ENCODE measurements at regions not wholly inside any gene's neighbourhood (a gene's known extent, or its start where the extent isn't known, plus 50 kb on each side); places are given as distances from the start of the nearest gene placed in this dataset.

- no peaks in the 10 kb centered on the region for H3K9me3 ChIP-seq
- peak; percentile 78 to 93 (median 86) for ATAC-seq
These were observed 79.7 kb upstream of the MBOAT1 start for GRCh38 chr6:20291764-20292580.

GRCh38 chr6:20292905-20293304 is 80.6 kb upstream of the MBOAT1 start:
- intact Hi-C loops (cut with DNase I), result loop anchor here in 8 of 10 donors (5.0 to 10.0 kb wide), 7 partner anchors 102 to 234 kb away; partner anchors contain the start of gene E2F3 (in 3 of the 8)
- no peaks in the 10 kb centered on the region for H3K27me3 ChIP-seq
- H3K4me3 ChIP-seq, result no peak overlapping the region
- H3K4me1 ChIP-seq, result peaks cover 0 to 9% (median 3%) of the 10 kb centered on the region in 9 donors
- WGBS, 2 donors, result 88 to 92% methylated on average over 2 of the region's 2 CpGs
- DNase-seq (no peak), ATAC-seq (no peak)
- H3K36me3 ChIP-seq, result no peaks in the 10 kb centered on the region
- no peaks in the 10 kb centered on the region for H3K9me3 ChIP-seq
- no peak overlapping the region for H3K27ac ChIP-seq
- TF ChIP-seq CTCF (IDR thresholded peaks at IDR 0.05), result no peak

More at GRCh38 chr6:20291764-20292580, 79.7 kb upstream of the MBOAT1 start:
- 19% methylated on average over 10 of the region's 10 CpGs for WGBS, 2 donors
- DNase-seq, result peak; percentile 24 to 80
- Histone ChIP-seq H3K27me3 (no peaks in the 10 kb centered on the region), H3K4me1 (peaks cover 0 to 9% (median 3%) of the 10 kb centered on the region in 9 donors), H3K27ac (no peak overlapping the region), H3K36me3 (no peaks in the 10 kb centered on the region), H3K4me3 (no peak overlapping the region)
- peak; percentile 81 to 96 (median 93) for TF ChIP-seq CTCF (IDR thresholded peaks at IDR 0.05)
- intact Hi-C loops (cut with DNase I), result loop anchor here (1.0 to 10.0 kb wide), 11 partner anchors 103 to 241 kb away; partner anchors contain the start of gene E2F3 (in 3 of the 10)

- ATAC-seq, result no peak
- Histone ChIP-seq H3K27ac (no peak overlapping the region), H3K27me3 (no peaks in the 10 kb centered on the region), H3K4me1 (no peaks in the 10 kb centered on the region), H3K4me3 (no peak overlapping the region), H3K36me3 (no peaks in the 10 kb centered on the region), H3K9me3 (no peaks in the 10 kb centered on the region)
- no peak for DNase-seq
- intact Hi-C loops (cut with DNase I), result no loop called here
- WGBS, 2 donors, result 96 to 97% methylated on average over 29 of the region's 29 CpGs
- TF ChIP-seq CTCF (IDR thresholded peaks at IDR 0.05), result no peak
These were observed 89.0 kb upstream of the MBOAT1 start for GRCh38 chr6:20301256-20301655.

- intact Hi-C loops (cut with DNase I), result no loop called here
- Histone ChIP-seq H3K4me1 (no peaks in the 10 kb centered on the region), H3K36me3 (no peaks in the 10 kb centered on the region), H3K27me3 (no peaks in the 10 kb centered on the region), H3K27ac (no peak overlapping the region), H3K9me3 (no peaks in the 10 kb centered on the region), H3K4me3 (no peak overlapping the region)
- ATAC-seq (no peak), DNase-seq (no peak)
- no peak for TF ChIP-seq CTCF (IDR thresholded peaks at IDR 0.05)
- 44 to 100% methylated on average over 3 of the region's 3 CpGs for WGBS, 2 donors
These were observed 89.9 kb upstream of the MBOAT1 start for GRCh38 chr6:20302168-20302567.
